HuH-7.5 (cell line): ENCODE measurements at regions not wholly inside any gene's neighbourhood (a gene's known extent, or its start where the extent isn't known, plus 50 kb on each side); places are given as distances from the start of the nearest gene placed in this dataset.
"Not testable (repeated sequence)": the region's sequence is repeated elsewhere in the genome, so short reads cannot be mapped to it uniquely, and the experiment has no call there.

ENCODE experiments used
- DNase-seq: peaks from one replicate; pipeline ENCODE4 v3.0.0; 2011; ENCODE audit warnings: low spot score

GRCh38 chr7:114806590-114807162, 115.2 kb upstream of the MDFIC start:
- no peak for DNase-seq

GRCh38 chr7:114812570-114812969, 109.3 kb upstream of the MDFIC start:
- no peak for DNase-seq

GRCh38 chr7:114813624-114814023, 108.3 kb upstream of the MDFIC start:
- DNase-seq, result no peak

GRCh38 chr7:114817036-114817435, 104.9 kb upstream of the MDFIC start:
- not testable (repeated sequence) for DNase-seq

GRCh38 chr7:114818501-114818900, 103.4 kb upstream of the MDFIC start:
- DNase-seq, result no peak

- DNase-seq, result no peak
These were observed 102.1 kb upstream of the MDFIC start for GRCh38 chr7:114819616-114820362.

- no peak for DNase-seq
These were observed 100.6 kb upstream of the MDFIC start for GRCh38 chr7:114821030-114821900.

- DNase-seq, result no peak
These were observed 99.8 kb upstream of the MDFIC start for GRCh38 chr7:114822131-114822530.

- no peak for DNase-seq
These were observed 99.0 kb upstream of the MDFIC start for GRCh38 chr7:114822844-114823243.

- DNase-seq, result no peak
These were observed 98.6 kb upstream of the MDFIC start for GRCh38 chr7:114823290-114823689.

- DNase-seq, result no peak
These were observed 96.4 kb upstream of the MDFIC start for GRCh38 chr7:114825423-114825951.

- no peak for DNase-seq
These were observed 90.9 kb upstream of the MDFIC start for GRCh38 chr7:114830952-114831351.

GRCh38 chr7:114832906-114833595, 88.8 kb upstream of the MDFIC start:
- DNase-seq, result no peak

- DNase-seq, result no peak
These were observed 86.6 kb upstream of the MDFIC start for GRCh38 chr7:114835303-114835702.

GRCh38 chr7:114835861-114836260, 86.0 kb upstream of the MDFIC start:
- DNase-seq, result no peak

- DNase-seq, result no peak
These were observed 79.3 kb upstream of the MDFIC start for GRCh38 chr7:114842551-114843065.

GRCh38 chr7:114843102-114843501, 78.8 kb upstream of the MDFIC start:
- DNase-seq, result no peak

- no peak for DNase-seq
These were observed 70.4 kb upstream of the MDFIC start for GRCh38 chr7:114851406-114852061.

- no peak for DNase-seq
These were observed 69.6 kb upstream of the MDFIC start for GRCh38 chr7:114852293-114852692.

GRCh38 chr7:114853189-114853588, 68.7 kb upstream of the MDFIC start:
- DNase-seq, result no peak

GRCh38 chr7:114854369-114854768, 67.5 kb upstream of the MDFIC start:
- no peak for DNase-seq
